ENCODE measurements at regions not wholly inside any gene's neighbourhood (a gene's known extent, or its start where the extent isn't known, plus 50 kb on each side); places are given as distances from the start of the nearest gene placed in this dataset.

- TF ChIP-seq JUND (IDR thresholded peaks at IDR 0.05) (no peak), CTCF (IDR thresholded peaks at IDR 0.05) (no peak), MAX (IDR thresholded peaks at IDR 0.05; ENCODE audit: low read depth) (no peak), PBX3 (IDR thresholded peaks at IDR 0.05) (no peak), CHD2 (IDR thresholded peaks at IDR 0.05; ENCODE audit: low read length, partially characterized antibody) (no peak), RFX5 (IDR thresholded peaks at IDR 0.05; ENCODE audit: low read length) (no peak), REST (IDR thresholded peaks at IDR 0.05; ENCODE audit: low read depth, low read length) (no peak), EP300 (IDR thresholded peaks at IDR 0.05; ENCODE audit: borderline replicate concordance in 1 of 2, low read depth in 1 of 2, low read length in 1 of 2) (no peak), RXRA (IDR thresholded peaks at IDR 0.05; ENCODE audit: borderline replicate concordance, low read depth) (no peak), EZH2phosphoT487 (IDR thresholded peaks at IDR 0.05; ENCODE audit: borderline replicate concordance, low read depth) (no peak), YY1 (IDR thresholded peaks at IDR 0.05; ENCODE audit: low read depth) (no peak)
Observed at GRCh38 chr9:129236441-129237145, 58.5 kb upstream of the IER5L start.
